Transverse colon (tissue), 4 donors: ENCODE measurements at regions not wholly inside any gene's neighbourhood (a gene's known extent, or its start where the extent isn't known, plus 50 kb on each side); places are given as distances from the start of the nearest gene placed in this dataset.
"Not testable (repeated sequence)": the region's sequence is repeated elsewhere in the genome, so short reads cannot be mapped to it uniquely, and the experiment has no call there.

Experiments used
- DNase-seq: peaks from one replicate; pipeline ENCODE4 v3.0.0-alpha.2; 2019
- H3K27ac ChIP-seq, 4 donors: fragments of 200-600 bp; sonication (generic); 2 replicates each; pipeline ENCODE4 v1.5.1; 2016 to 2018; ENCODE audit warnings: inconsistent platforms in 4 of 4
- H3K27me3 ChIP-seq: fragments of 200-600 bp; sonication (generic); 2 replicates; pipeline ENCODE4 v1.5.1; 2017; ENCODE audit warnings: inconsistent platforms
- H3K36me3 ChIP-seq, 4 donors: fragments of 200-600 bp; sonication (generic); 2 replicates each; pipeline ENCODE4 v1.5.1; 2017 to 2019; ENCODE audit warnings: inconsistent platforms in 4 of 4
- H3K4me1 ChIP-seq, 4 donors: fragments of 200-600 bp; sonication (generic); 2 replicates each; pipeline ENCODE4 v1.5.1; 2017 to 2020; ENCODE audit warnings: inconsistent platforms in 4 of 4
- H3K4me3 ChIP-seq, 4 donors: fragments of 200-600 bp; sonication (generic); 1 replicate in 1 of 4; 2 replicates in 3 of 4; pipeline versions ENCODE4 v1.5.1 to v1.6.1; 2017 to 2019; ENCODE audit warnings: inconsistent platforms in 4 of 4
- H3K9me3 ChIP-seq, 2 donors: fragments of 200-600 bp; sonication (generic); 2 replicates each; pipeline ENCODE4 v1.5.1; 2017 to 2019; ENCODE audit warnings: inconsistent platforms in 2 of 2
- CTCF ChIP-seq, 5 experiments: fragments of 200-600 bp in 3 of 5; fragments of 450-650 bp in 2 of 5; sonication (generic) in 3 of 5; IDR thresholded peaks; 1 replicate in 2 of 5; 2 replicates in 3 of 5; pipeline ENCODE4 v1.5.1; 2016 to 2017; ENCODE audit warnings: antibody characterized with exemption in 5 of 5, inconsistent platforms in 3 of 5, mild to moderate bottlenecking in 2 of 5, moderate library complexity in 1 of 5
- EP300 ChIP-seq: sonication (generic); formaldehyde crosslinking; IDR thresholded peaks from one replicate; pipeline ENCODE4 v1.6.1; 2017; ENCODE audit warnings: antibody characterized with exemption, low read depth
- POLR2A ChIP-seq: fragments of 450-650 bp; IDR thresholded peaks from one replicate; pipeline ENCODE4 v1.6.1; 2016; ENCODE audit warnings: antibody characterized with exemption, mild to moderate bottlenecking, moderate library complexity
- POLR2AphosphoS5 ChIP-seq, 3 donors: sonication (generic); formaldehyde crosslinking; IDR thresholded peaks; one replicate each; pipeline ENCODE4 v1.6.1; 2016; ENCODE audit warnings: antibody characterized with exemption in 3 of 3
- WGBS, 2 donors: methylation state at CpG; one replicate each; pipeline ENCODE4 v1.1.5; 2018; ENCODE audit warnings: low coverage in 1 of 2; 5-methylcytosine and 5-hydroxymethylcytosine counted together
- in situ Hi-C, 4 donors: fragments of 200-750 bp; cut with MboI; loops; one replicate each; pipeline versions ENCODE4 v1.15.0 to v1.15.1; 2017; ENCODE audit warnings: low sequenced_read_pairs in 3 of 4, low pct_ligation_motif_present in 1 of 4, low pct_unique_long_range_greater_than_20kb in 1 of 4
- intact Hi-C: fragments of 100-400 bp; cut with DNase I; formaldehyde crosslinking; loops from one replicate; pipeline ENCODE4 v1.15.1; 2023; ENCODE audit warnings: low total_unique reads

- Histone ChIP-seq H3K9me3 (no peaks in the 10 kb centered on the region), H3K4me1 (no peaks in the 10 kb centered on the region), H3K27ac (no peak overlapping the region), H3K27me3 (no peaks in the 10 kb centered on the region), H3K36me3 (no peaks in the 10 kb centered on the region), H3K4me3 (no peak overlapping the region)
- DNase-seq, result no peak
- TF ChIP-seq POLR2AphosphoS5 (IDR thresholded peaks at IDR 0.05), result no peak
- no peak for TF ChIP-seq EP300
- TF ChIP-seq CTCF (IDR thresholded peaks at IDR 0.05), result no peak
- TF ChIP-seq POLR2A, result no peak
- in situ Hi-C loops (no loop called here), intact Hi-C loops (no loop called here)
These were observed 303.5 kb upstream of the ST8SIA4 start for GRCh38 chr5:101206534-101206933.

GRCh38 chr5:101205065-101205464 is 302.0 kb upstream of the ST8SIA4 start:
- H3K27ac ChIP-seq, H3K27me3 ChIP-seq, H3K9me3 ChIP-seq, intact Hi-C loops, in situ Hi-C loops, DNase-seq, H3K36me3 ChIP-seq, H3K4me1 ChIP-seq, H3K4me3 ChIP-seq: not testable (repeated sequence)
- WGBS, 2 donors, result 41% methylated on average over 3 of the region's 3 CpGs; no CpG with 5 or more reads in 1 of the 2 donors

- 98% methylated on average over 8 of the region's 10 CpGs; no CpG with 5 or more reads in 1 of the 2 donors for WGBS, 2 donors
- H3K36me3 ChIP-seq, H3K9me3 ChIP-seq, H3K27ac ChIP-seq, in situ Hi-C loops, H3K27me3 ChIP-seq, H3K4me1 ChIP-seq, intact Hi-C loops, H3K4me3 ChIP-seq, DNase-seq: not testable (repeated sequence)
These were observed 277.3 kb upstream of the ST8SIA4 start for GRCh38 chr5:101180365-101180764.

GRCh38 chr5:101176605-101177004 is 273.5 kb upstream of the ST8SIA4 start:
- no peak for DNase-seq
- H3K4me3 ChIP-seq, result no peak overlapping the region
- H3K27me3 ChIP-seq, result no peaks in the 10 kb centered on the region
- H3K4me1 ChIP-seq, result no peaks in the 10 kb centered on the region
- H3K9me3 ChIP-seq, result no peaks in the 10 kb centered on the region
- WGBS, 2 donors, result 83% methylated on average over 3 of the region's 3 CpGs; no CpG with 5 or more reads in 1 of the 2 donors
- TF ChIP-seq POLR2AphosphoS5 (IDR thresholded peaks at IDR 0.05) (no peak), POLR2A (no peak), CTCF (IDR thresholded peaks at IDR 0.05) (no peak), EP300 (no peak)
- in situ Hi-C loops (no loop called here), intact Hi-C loops (no loop called here)
- H3K27ac ChIP-seq, result no peak overlapping the region
- no peaks in the 10 kb centered on the region for H3K36me3 ChIP-seq

GRCh38 chr5:101174981-101175380 is 271.9 kb upstream of the ST8SIA4 start:
- Histone ChIP-seq H3K36me3 (no peaks in the 10 kb centered on the region), H3K27ac (no peak overlapping the region), H3K27me3 (no peaks in the 10 kb centered on the region), H3K4me1 (no peaks in the 10 kb centered on the region), H3K4me3 (no peak overlapping the region), H3K9me3 (no peaks in the 10 kb centered on the region)
- intact Hi-C loops, result no loop called here
- no peak for DNase-seq
- 38 to 42% methylated on average over 1 of the region's 1 CpG for WGBS, 2 donors
- TF ChIP-seq CTCF (IDR thresholded peaks at IDR 0.05) (no peak), POLR2A (no peak), EP300 (no peak), POLR2AphosphoS5 (IDR thresholded peaks at IDR 0.05) (no peak)
- in situ Hi-C loops, result no loop called here
